ENCODE measurements at regions not wholly inside any gene's neighbourhood (a gene's known extent, or its start where the extent isn't known, plus 50 kb on each side); places are given as distances from the start of the nearest gene placed in this dataset.
"Not testable (repeated sequence)": the region's sequence is repeated elsewhere in the genome, so short reads cannot be mapped to it uniquely, and the experiment has no call there.

DNA sequence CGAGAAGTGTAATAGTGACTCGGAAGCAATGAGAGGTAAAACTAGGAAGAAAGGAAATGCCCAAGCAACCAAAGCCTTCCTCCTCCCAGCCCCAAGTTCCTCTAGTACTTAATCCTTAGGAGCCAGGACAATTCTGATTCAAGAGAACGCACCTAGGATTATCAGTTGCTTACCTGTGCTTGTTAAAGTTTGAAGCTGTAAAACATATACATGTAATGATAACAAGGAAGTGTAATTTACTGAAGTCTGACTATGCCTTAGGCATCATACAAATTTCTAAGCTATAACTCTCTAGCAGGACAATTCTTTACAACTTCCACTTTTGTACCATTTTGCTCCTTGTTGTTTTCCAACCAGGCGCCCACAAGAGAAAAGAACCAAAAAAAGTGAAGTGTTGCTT is 92.8 kb upstream of the OSBPL8 start:
- no peak overlapping the region for H3K4me3 ChIP-seq (ENCODE audit: low read length)
- H3K27me3 ChIP-seq (ENCODE audit: control insufficient read depth, insufficient read depth, low read length): no peaks in the 10 kb centered on the region
- H3K27ac ChIP-seq (ENCODE audit: low read length): no peak overlapping the region
- H3K4me1 ChIP-seq (ENCODE audit: control insufficient read depth, insufficient read depth, low read length): no peaks in the 10 kb centered on the region
- H3K9me3 ChIP-seq (replicated peaks; ENCODE audit: control insufficient read depth, low read depth, low read length): no peaks in the 10 kb centered on the region
- no peaks in the 10 kb centered on the region for H3K36me3 ChIP-seq (ENCODE audit: control insufficient read depth, insufficient read depth, low read length)
- no CpG with 5 or more reads among the region's 4 CpGs for WGBS (ENCODE audit: insufficient coverage)
- no peak for DNase-seq

DNA sequence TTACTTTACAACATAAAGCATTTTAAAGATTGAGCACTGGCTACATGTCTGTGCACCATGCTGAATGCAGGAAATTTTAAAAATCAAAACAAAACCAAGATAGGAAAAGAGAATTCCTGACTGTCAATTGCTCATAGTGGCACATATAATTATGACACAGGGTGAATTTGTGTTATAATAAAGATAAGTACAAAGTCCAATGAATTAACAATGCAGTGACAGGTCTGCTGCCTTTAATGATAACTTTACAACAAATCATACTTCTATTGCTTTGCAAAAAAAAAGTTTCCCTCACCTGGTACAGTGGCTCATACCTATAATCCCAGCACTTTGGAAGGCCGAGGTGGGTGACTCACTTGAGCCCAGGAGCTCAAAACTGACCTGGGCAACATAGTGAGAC is 93.8 kb upstream of the OSBPL8 start:
- H3K27ac ChIP-seq (ENCODE audit: low read length): no peak overlapping the region
- DNase-seq: no peak
- H3K36me3 ChIP-seq (ENCODE audit: control insufficient read depth, insufficient read depth, low read length): no peaks in the 10 kb centered on the region
- peaks cover 2% of the 10 kb centered on the region for H3K9me3 ChIP-seq (replicated peaks; ENCODE audit: control insufficient read depth, low read depth, low read length)
- no peaks in the 10 kb centered on the region for H3K4me1 ChIP-seq (ENCODE audit: control insufficient read depth, insufficient read depth, low read length)
- WGBS (ENCODE audit: insufficient coverage): no CpG with 5 or more reads among the region's 1 CpG
- H3K4me3 ChIP-seq (ENCODE audit: low read length): no peak overlapping the region
- no peaks in the 10 kb centered on the region for H3K27me3 ChIP-seq (ENCODE audit: control insufficient read depth, insufficient read depth, low read length)

DNA sequence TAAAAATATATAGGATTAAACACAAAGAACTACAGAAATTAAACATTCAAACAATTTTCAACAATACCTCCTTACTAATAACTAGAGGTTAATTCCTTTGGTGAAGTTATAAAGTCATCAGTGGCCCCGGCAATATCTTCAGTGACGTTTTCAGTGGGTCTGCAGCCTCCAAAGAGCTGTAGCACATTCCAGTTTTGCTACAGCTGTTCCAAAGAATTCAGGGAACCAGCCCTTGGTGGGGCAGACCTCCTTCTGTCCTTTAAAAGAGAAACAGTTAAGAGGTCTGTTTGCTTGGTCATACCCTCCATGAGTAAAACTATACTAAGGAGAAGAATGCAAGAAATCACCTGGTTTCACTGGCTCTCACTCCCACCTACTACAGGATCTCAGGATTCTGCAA is 99.2 kb upstream of the ZDHHC17 start:
- no peak for DNase-seq
- Histone ChIP-seq H3K4me3 (ENCODE audit: low read length) (no peak overlapping the region), H3K27ac (ENCODE audit: low read length) (no peak overlapping the region), H3K27me3 (ENCODE audit: control insufficient read depth, insufficient read depth, low read length) (no peaks in the 10 kb centered on the region), H3K4me1 (ENCODE audit: control insufficient read depth, insufficient read depth, low read length) (peaks cover 7% of the 10 kb centered on the region), H3K9me3 (replicated peaks; ENCODE audit: control insufficient read depth, low read depth, low read length) (no peaks in the 10 kb centered on the region), H3K36me3 (ENCODE audit: control insufficient read depth, insufficient read depth, low read length) (no peaks in the 10 kb centered on the region)
- WGBS (ENCODE audit: insufficient coverage): no CpG with 5 or more reads among the region's 2 CpGs

DNA sequence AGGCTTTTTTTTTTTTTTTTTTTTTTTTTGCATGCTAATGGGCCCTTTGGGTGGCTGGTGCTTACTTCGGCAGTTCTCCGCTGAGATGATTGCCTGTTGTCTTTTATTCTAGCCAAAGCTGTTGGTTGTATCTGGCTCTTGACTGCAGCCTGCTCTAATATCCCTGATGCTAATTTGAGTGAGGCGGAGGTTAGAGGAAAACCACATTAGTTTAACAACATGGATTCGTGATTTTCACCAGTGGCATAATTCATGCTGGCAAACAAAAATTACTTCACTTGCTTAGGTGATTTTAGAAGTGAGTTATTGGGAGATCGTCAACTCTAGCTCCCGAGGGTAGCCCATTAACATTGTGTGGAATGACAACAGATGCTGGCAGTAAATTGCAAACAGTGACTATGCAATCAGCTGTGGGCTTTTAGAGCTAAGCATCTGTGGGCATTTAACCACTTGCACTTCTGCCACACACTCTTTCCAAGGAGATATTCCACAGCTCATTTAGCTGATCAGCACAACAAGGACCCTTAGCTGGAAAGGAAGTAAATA is 97.6 kb upstream of the ZDHHC17 start:
- DNase-seq: peak; percentile 41
- no CpG with 5 or more reads among the region's 6 CpGs for WGBS (ENCODE audit: insufficient coverage)
- peaks cover 7% of the 10 kb centered on the region for H3K4me1 ChIP-seq (ENCODE audit: control insufficient read depth, insufficient read depth, low read length)
- H3K36me3 ChIP-seq (ENCODE audit: control insufficient read depth, insufficient read depth, low read length): no peaks in the 10 kb centered on the region
- H3K9me3 ChIP-seq (replicated peaks; ENCODE audit: control insufficient read depth, low read depth, low read length): no peaks in the 10 kb centered on the region
- H3K27ac ChIP-seq (ENCODE audit: low read length): no peak overlapping the region
- H3K4me3 ChIP-seq (ENCODE audit: low read length): no peak overlapping the region
- H3K27me3 ChIP-seq (ENCODE audit: control insufficient read depth, insufficient read depth, low read length): no peaks in the 10 kb centered on the region

DNA sequence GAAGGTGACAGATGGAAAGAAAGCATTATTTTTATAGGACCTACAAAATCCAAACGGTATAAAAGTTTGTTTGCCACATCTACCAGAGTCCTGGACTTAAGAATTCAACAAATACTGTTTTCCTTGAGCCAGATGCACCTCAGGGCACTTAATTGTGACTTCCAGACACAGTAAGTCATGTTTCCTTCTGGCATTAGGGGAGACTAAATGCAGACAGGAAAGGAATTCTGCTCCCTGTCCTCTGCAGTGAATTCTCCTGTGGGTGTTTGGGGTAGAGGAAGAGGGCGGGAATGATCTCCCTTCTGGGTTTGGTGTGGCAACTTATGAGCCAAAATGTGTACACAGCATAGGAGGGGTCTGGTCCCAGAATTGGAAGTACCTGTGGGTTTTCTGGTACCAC is 93.9 kb upstream of the ZDHHC17 start:
- Histone ChIP-seq H3K27me3 (ENCODE audit: control insufficient read depth, insufficient read depth, low read length) (no peaks in the 10 kb centered on the region), H3K9me3 (replicated peaks; ENCODE audit: control insufficient read depth, low read depth, low read length) (no peaks in the 10 kb centered on the region), H3K36me3 (ENCODE audit: control insufficient read depth, insufficient read depth, low read length) (no peaks in the 10 kb centered on the region), H3K4me1 (ENCODE audit: control insufficient read depth, insufficient read depth, low read length) (peaks cover 4% of the 10 kb centered on the region), H3K4me3 (ENCODE audit: low read length) (no peak overlapping the region), H3K27ac (ENCODE audit: low read length) (no peak overlapping the region)
- 80% methylated on average over 1 of the region's 2 CpGs for WGBS (ENCODE audit: insufficient coverage)
- no peak for DNase-seq

DNA sequence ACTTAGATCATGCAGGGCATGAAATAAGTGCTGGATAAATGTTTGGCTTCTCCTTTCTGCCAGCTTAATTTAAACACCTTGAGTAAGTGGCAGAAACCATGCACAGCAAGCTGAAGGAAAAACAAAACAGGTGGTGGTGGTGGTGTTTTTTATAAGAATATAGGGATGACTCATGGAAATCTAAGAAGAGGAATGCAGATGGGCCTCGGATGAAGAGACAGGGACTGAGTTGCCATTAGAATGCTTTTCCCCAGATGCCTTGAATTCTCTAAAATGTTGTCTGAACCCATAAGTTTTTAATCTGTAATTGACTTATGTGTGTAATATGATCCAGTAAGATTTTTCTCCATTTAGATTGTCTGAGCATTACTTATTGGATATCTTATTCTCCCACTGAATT is 93.1 kb upstream of the ZDHHC17 start:
- H3K27me3 ChIP-seq (ENCODE audit: control insufficient read depth, insufficient read depth, low read length): no peaks in the 10 kb centered on the region
- H3K36me3 ChIP-seq (ENCODE audit: control insufficient read depth, insufficient read depth, low read length): no peaks in the 10 kb centered on the region
- no peaks in the 10 kb centered on the region for H3K4me1 ChIP-seq (ENCODE audit: control insufficient read depth, insufficient read depth, low read length)
- no peak overlapping the region for H3K4me3 ChIP-seq (ENCODE audit: low read length)
- DNase-seq: no peak
- no peaks in the 10 kb centered on the region for H3K9me3 ChIP-seq (replicated peaks; ENCODE audit: control insufficient read depth, low read depth, low read length)
- H3K27ac ChIP-seq (ENCODE audit: low read length): no peak overlapping the region
- WGBS (ENCODE audit: insufficient coverage): no CpG with 5 or more reads among the region's 1 CpG

DNA sequence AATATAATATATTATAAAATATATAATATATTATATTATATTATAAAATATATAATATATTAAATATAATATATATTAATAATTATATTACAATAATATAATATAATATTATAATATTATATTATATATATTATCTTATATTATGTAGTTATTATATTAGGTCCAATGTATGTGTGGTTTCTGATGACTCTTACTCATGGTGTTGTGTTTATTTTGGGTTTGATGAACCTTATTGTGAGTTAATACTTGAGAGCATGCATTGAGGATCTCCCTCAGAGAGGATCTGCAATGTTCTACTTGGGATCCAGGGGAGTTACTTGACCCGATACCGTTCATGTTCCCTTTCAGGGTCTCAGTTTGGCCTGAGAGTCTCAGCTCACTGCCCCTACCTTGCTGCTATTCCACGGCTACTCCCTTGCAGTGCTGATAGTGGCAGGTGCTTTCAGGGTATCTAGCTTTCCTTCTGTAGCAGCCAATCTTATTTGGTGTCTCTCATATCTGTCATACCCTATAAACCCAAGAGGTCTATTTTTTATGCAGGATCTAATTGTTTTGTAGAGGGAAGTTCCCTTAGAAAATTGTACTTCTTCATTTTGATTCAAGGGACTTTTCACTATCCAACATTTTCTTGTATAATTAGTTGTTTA is 89.1 kb upstream of the ZDHHC17 start:
- no peaks in the 10 kb centered on the region for H3K36me3 ChIP-seq (ENCODE audit: control insufficient read depth, insufficient read depth, low read length)
- H3K27me3 ChIP-seq (ENCODE audit: control insufficient read depth, insufficient read depth, low read length): no peaks in the 10 kb centered on the region
- no peaks in the 10 kb centered on the region for H3K9me3 ChIP-seq (replicated peaks; ENCODE audit: control insufficient read depth, low read depth, low read length)
- DNase-seq: no peak
- H3K27ac ChIP-seq (ENCODE audit: low read length): no peak overlapping the region
- no peaks in the 10 kb centered on the region for H3K4me1 ChIP-seq (ENCODE audit: control insufficient read depth, insufficient read depth, low read length)
- WGBS (ENCODE audit: insufficient coverage): 89% methylated on average over 2 of the region's 3 CpGs
- no peak overlapping the region for H3K4me3 ChIP-seq (ENCODE audit: low read length)

DNA sequence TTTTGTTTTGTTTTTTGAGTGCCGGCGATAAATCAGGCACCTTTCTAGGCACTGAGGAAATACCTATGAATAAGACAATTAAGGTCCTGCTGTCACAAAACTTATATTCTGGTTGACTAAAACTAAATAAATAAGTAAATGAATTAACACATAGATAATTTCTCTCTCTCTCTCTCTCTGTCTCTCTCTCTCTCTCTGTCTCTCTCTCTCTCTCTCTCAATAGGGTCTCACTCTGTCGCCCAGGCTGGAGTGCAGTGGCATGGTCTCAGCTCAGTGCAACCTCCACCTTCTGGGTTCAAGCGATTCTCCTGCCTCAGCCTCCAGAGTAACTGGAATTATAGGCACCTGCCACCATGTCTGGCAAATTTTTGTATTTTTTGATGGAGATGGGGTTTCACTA is 87.7 kb upstream of the ZDHHC17 start:
- H3K27ac ChIP-seq (ENCODE audit: low read length); H3K4me3 ChIP-seq (ENCODE audit: low read length); H3K36me3 ChIP-seq (ENCODE audit: control insufficient read depth, insufficient read depth, low read length); H3K9me3 ChIP-seq (replicated peaks; ENCODE audit: control insufficient read depth, low read depth, low read length); H3K27me3 ChIP-seq (ENCODE audit: control insufficient read depth, insufficient read depth, low read length); DNase-seq; H3K4me1 ChIP-seq (ENCODE audit: control insufficient read depth, insufficient read depth, low read length): not testable (repeated sequence)
- WGBS (ENCODE audit: insufficient coverage): no CpG with 5 or more reads among the region's 4 CpGs

DNA sequence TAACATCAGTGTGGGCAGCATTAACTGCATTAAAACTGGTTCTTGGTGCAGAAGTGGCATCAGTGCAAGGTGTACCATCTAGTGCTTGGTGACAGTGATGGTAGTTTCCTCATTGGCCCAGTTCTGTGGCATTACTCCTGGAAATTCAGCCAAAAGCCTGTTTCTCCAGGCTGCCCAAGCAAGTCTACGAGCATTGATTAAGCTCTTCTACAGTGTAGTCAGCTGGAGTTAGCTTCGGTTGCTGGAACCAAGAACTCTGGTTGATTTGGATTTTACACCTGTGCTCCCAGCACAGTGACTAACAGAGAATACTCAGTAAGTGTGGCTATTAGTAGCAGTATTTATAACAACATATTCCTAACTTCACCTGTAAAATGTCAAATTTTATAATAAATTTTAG is 84.9 kb upstream of the ZDHHC17 start:
- WGBS (ENCODE audit: insufficient coverage): 100% methylated on average over 1 of the region's 2 CpGs
- no peak for DNase-seq

DNA sequence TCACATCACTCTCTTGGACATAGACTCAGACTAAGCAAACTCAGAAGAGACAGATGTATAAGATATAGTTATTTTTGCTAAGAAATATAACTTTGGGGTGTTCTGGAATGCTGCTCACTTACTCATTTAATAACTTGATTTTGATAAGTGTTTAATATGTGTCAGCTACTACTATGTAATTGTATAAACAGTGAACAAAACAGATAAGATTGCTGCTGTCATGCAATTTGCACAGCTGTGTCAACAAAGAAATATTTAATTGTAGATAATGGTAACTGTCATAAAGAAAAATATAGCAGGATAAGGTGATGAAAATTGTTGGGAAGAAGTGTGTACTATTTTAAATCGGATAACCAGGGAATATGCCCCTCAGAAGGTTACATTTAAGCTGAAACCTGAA is 84.1 kb upstream of the ZDHHC17 start:
- DNase-seq: no peak
- 43% methylated on average over 1 of the region's 1 CpG for WGBS (ENCODE audit: insufficient coverage)
- no peaks in the 10 kb centered on the region for H3K9me3 ChIP-seq (replicated peaks; ENCODE audit: control insufficient read depth, low read depth, low read length)
- H3K4me3 ChIP-seq (ENCODE audit: low read length): no peak overlapping the region
- H3K4me1 ChIP-seq (ENCODE audit: control insufficient read depth, insufficient read depth, low read length): no peaks in the 10 kb centered on the region
- no peaks in the 10 kb centered on the region for H3K27me3 ChIP-seq (ENCODE audit: control insufficient read depth, insufficient read depth, low read length)
- H3K36me3 ChIP-seq (ENCODE audit: control insufficient read depth, insufficient read depth, low read length): no peaks in the 10 kb centered on the region
- no peak overlapping the region for H3K27ac ChIP-seq (ENCODE audit: low read length)

More for the DNA sequence above, 84.9 kb upstream of the ZDHHC17 start:
- Histone ChIP-seq H3K4me3 (ENCODE audit: low read length) (no peak overlapping the region), H3K27ac (ENCODE audit: low read length) (no peak overlapping the region), H3K9me3 (replicated peaks; ENCODE audit: control insufficient read depth, low read depth, low read length) (no peaks in the 10 kb centered on the region), H3K27me3 (ENCODE audit: control insufficient read depth, insufficient read depth, low read length) (no peaks in the 10 kb centered on the region), H3K36me3 (ENCODE audit: control insufficient read depth, insufficient read depth, low read length) (no peaks in the 10 kb centered on the region), H3K4me1 (ENCODE audit: control insufficient read depth, insufficient read depth, low read length) (no peaks in the 10 kb centered on the region)

DNA sequence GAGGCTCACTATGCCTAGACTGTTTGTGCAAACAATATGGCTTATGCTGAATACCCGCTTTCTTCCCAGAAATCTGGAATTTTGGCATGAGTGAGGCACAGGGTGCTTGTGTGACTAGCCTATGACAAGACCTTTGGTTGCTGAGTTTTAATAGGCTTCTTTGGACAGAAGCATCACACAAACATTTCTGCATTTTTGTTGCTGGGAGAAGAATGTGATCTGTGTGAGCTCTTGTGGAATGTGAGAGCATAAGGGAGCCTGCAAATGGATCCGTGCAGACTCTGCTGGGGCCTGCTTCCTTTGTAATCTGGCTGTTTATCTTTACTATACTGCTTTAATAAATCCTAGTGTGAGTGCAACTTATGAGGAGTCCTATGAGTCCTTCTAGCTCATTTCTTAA is 83.0 kb upstream of the ZDHHC17 start:
- no peak overlapping the region for H3K27ac ChIP-seq (ENCODE audit: low read length)
- H3K27me3 ChIP-seq (ENCODE audit: control insufficient read depth, insufficient read depth, low read length): no peaks in the 10 kb centered on the region
- H3K9me3 ChIP-seq (replicated peaks; ENCODE audit: control insufficient read depth, low read depth, low read length): no peaks in the 10 kb centered on the region
- H3K4me3 ChIP-seq (ENCODE audit: low read length): no peak overlapping the region
- no peak for DNase-seq
- no CpG with 5 or more reads among the region's 2 CpGs for WGBS (ENCODE audit: insufficient coverage)
- H3K4me1 ChIP-seq (ENCODE audit: control insufficient read depth, insufficient read depth, low read length): peaks cover 4% of the 10 kb centered on the region
- no peaks in the 10 kb centered on the region for H3K36me3 ChIP-seq (ENCODE audit: control insufficient read depth, insufficient read depth, low read length)

All from muscle of leg (tissue), 3 donors.